HL-60 (cell line): ENCODE measurements at regions not wholly inside any gene's neighbourhood (a gene's known extent, or its start where the extent isn't known, plus 50 kb on each side); places are given as distances from the start of the nearest gene placed in this dataset.
A peak's percentile ranks its signal among the peaks of the same experiment; 100 is the strongest.

Experiments
- DNase-seq, 2 experiments: peaks; one replicate each; pipeline ENCODE4 v3.0.0-alpha.2; 2010 to 2020; ENCODE audit warnings: low read depth in 1 of 2, low spot score in 1 of 2
- H3K27ac ChIP-seq: fragments of 250-450 bp; sonication (Bioruptor Pico); replicated peaks from 2 replicates; pipeline ENCODE4 v1.5.1; 2020; ENCODE audit warnings: mild to moderate bottlenecking, moderate library complexity
- H3K27me3 ChIP-seq: fragments of 250-450 bp; sonication (Bioruptor Pico); 2 replicates; pipeline ENCODE4 v1.5.1; 2021; ENCODE audit warnings: mild to moderate bottlenecking, moderate library complexity; ENCODE audit not compliant: insufficient read depth, poor library complexity, severe bottlenecking
- H3K4me3 ChIP-seq: replicated peaks from 2 replicates; pipeline ENCODE4 v1.5.1; 2011; ENCODE audit warnings: mild to moderate bottlenecking, control low read depth, low read length; ENCODE audit not compliant: insufficient read depth
- CTCF ChIP-seq: IDR thresholded peaks from one replicate; pipeline ENCODE4 v1.5.1; 2011; ENCODE audit warnings: low read length, control low read depth, inconsistent platforms; ENCODE audit not compliant: insufficient read depth
- GABPA ChIP-seq: IDR thresholded peaks from 2 replicates; pipeline ENCODE4 v1.6.1; 2012; ENCODE audit warnings: low read depth
- POLR2AphosphoS5 ChIP-seq: IDR thresholded peaks from 2 replicates; pipeline ENCODE4 v1.6.1; 2012; ENCODE audit warnings: low read depth
- REST ChIP-seq: IDR thresholded peaks from 2 replicates; pipeline ENCODE4 v1.6.1; 2012; ENCODE audit warnings: low read depth; ENCODE audit not compliant: insufficient replicate concordance
- SPI1 ChIP-seq: IDR thresholded peaks from 2 replicates; pipeline ENCODE4 v1.6.1; 2012; ENCODE audit warnings: low read depth, mild to moderate bottlenecking, borderline replicate concordance

GRCh38 chr1:5005171-5005570 is 350.8 kb downstream of the AJAP1 start:
- no peaks in the 10 kb centered on the region for H3K27me3 ChIP-seq
- no peak overlapping the region for H3K27ac ChIP-seq
- no peak overlapping the region for H3K4me3 ChIP-seq
- DNase-seq, result no peak
- TF ChIP-seq POLR2AphosphoS5, result no peak
- no peak for TF ChIP-seq CTCF
- TF ChIP-seq GABPA, result no peak
- TF ChIP-seq SPI1, result no peak
- TF ChIP-seq REST, result no peak

- TF ChIP-seq GABPA (no peak), POLR2AphosphoS5 (no peak), REST (no peak), SPI1 (no peak), CTCF (no peak)
- no peak for DNase-seq
- Histone ChIP-seq H3K27ac (no peak overlapping the region), H3K27me3 (no peaks in the 10 kb centered on the region), H3K4me3 (no peak overlapping the region)
These were observed 348.3 kb downstream of the AJAP1 start for GRCh38 chr1:5002676-5003075.

- Histone ChIP-seq H3K27ac (no peak overlapping the region), H3K27me3 (no peaks in the 10 kb centered on the region), H3K4me3 (no peak overlapping the region)
- TF ChIP-seq GABPA (no peak), REST (peak; percentile 90)
- DNase-seq, result no peak
These were observed 347.1 kb downstream of the AJAP1 start for GRCh38 chr1:5001466-5001865.

GRCh38 chr1:4986306-4986705 is 331.9 kb downstream of the AJAP1 start:
- H3K27me3 ChIP-seq, result no peaks in the 10 kb centered on the region
- H3K4me3 ChIP-seq, result no peak overlapping the region
- H3K27ac ChIP-seq, result no peak overlapping the region
- TF ChIP-seq SPI1 (no peak), REST (no peak), CTCF (no peak), GABPA (no peak), POLR2AphosphoS5 (no peak)
- no peak for DNase-seq
